Vagina (tissue), 2 donors: ENCODE measurements at regions not wholly inside any gene's neighbourhood (a gene's known extent, or its start where the extent isn't known, plus 50 kb on each side); places are given as distances from the start of the nearest gene placed in this dataset.

Experiments
- DNase-seq, 2 donors: peaks; one replicate each; pipeline ENCODE4 v3.0.0-alpha.2; 2017; ENCODE audit errors: extremely low spot score in 2 of 2
- H3K27ac ChIP-seq: fragments of 200-600 bp; sonication (generic); one replicate; pipeline ENCODE4 v1.5.1; 2019
- H3K27me3 ChIP-seq: fragments of 200-600 bp; sonication (generic); one replicate; pipeline ENCODE4 v1.5.1; 2019
- H3K36me3 ChIP-seq, 2 donors: fragments of 200-600 bp; sonication (generic); one replicate each; pipeline ENCODE4 v1.5.1; 2017 to 2019
- H3K4me1 ChIP-seq: fragments of 200-600 bp; sonication (generic); one replicate; pipeline ENCODE4 v1.5.1; 2019
- H3K4me3 ChIP-seq, 2 donors: fragments of 200-600 bp; sonication (generic); 1 replicate in 1 of 2; 2 replicates in 1 of 2; pipeline ENCODE4 v1.5.1; 2016 to 2019
- H3K9me3 ChIP-seq: fragments of 200-600 bp; sonication (generic); one replicate; pipeline ENCODE4 v1.5.1; 2019
- POLR2A ChIP-seq, 2 donors: fragments of 450-650 bp; IDR thresholded peaks; one replicate each; pipeline ENCODE4 v1.6.1; 2017; ENCODE audit warnings: antibody characterized with exemption in 2 of 2, mild to moderate bottlenecking in 2 of 2, moderate library complexity in 2 of 2
- POLR2AphosphoS5 ChIP-seq, 2 donors: sonication (generic); formaldehyde crosslinking; IDR thresholded peaks; one replicate each; pipeline ENCODE4 v1.9.0; 2017; ENCODE audit warnings: antibody characterized with exemption in 2 of 2, mild to moderate bottlenecking in 2 of 2, low read depth in 1 of 2; ENCODE audit not compliant: insufficient read depth in 1 of 2
- intact Hi-C: fragments of 100-400 bp; cut with DNase I; formaldehyde crosslinking; loops from one replicate; pipeline ENCODE4 v1.15.1; 2023
- TF ChIP-seq, protein P1 (sequence below), 3 experiments: fragments of 450-650 bp in 2 of 3; fragments of 200-600 bp in 1 of 3; sonication (generic) in 1 of 3; IDR thresholded peaks; one replicate each; pipeline ENCODE4 v1.5.1; 2017 to 2019; ENCODE audit warnings: antibody characterized with exemption in 3 of 3, mild to moderate bottlenecking in 2 of 3, moderate library complexity in 2 of 3

- TF ChIP-seq, protein P1, sequence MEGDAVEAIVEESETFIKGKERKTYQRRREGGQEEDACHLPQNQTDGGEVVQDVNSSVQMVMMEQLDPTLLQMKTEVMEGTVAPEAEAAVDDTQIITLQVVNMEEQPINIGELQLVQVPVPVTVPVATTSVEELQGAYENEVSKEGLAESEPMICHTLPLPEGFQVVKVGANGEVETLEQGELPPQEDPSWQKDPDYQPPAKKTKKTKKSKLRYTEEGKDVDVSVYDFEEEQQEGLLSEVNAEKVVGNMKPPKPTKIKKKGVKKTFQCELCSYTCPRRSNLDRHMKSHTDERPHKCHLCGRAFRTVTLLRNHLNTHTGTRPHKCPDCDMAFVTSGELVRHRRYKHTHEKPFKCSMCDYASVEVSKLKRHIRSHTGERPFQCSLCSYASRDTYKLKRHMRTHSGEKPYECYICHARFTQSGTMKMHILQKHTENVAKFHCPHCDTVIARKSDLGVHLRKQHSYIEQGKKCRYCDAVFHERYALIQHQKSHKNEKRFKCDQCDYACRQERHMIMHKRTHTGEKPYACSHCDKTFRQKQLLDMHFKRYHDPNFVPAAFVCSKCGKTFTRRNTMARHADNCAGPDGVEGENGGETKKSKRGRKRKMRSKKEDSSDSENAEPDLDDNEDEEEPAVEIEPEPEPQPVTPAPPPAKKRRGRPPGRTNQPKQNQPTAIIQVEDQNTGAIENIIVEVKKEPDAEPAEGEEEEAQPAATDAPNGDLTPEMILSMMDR (IDR thresholded peaks at IDR 0.05) = no peak
- TF ChIP-seq POLR2A (IDR thresholded peaks at IDR 0.05) = no peak
- no peak for TF ChIP-seq POLR2AphosphoS5 (IDR thresholded peaks at IDR 0.05; ENCODE audit: insufficient read depth in 1 of 2, low read depth in 1 of 2)
- Histone ChIP-seq H3K27me3 (no peaks in the 10 kb centered on the region), H3K36me3 (no peaks in the 10 kb centered on the region), H3K9me3 (no peaks in the 10 kb centered on the region), H3K27ac (no peak overlapping the region), H3K4me1 (peaks cover 5% of the 10 kb centered on the region), H3K4me3 (no peak overlapping the region)
- intact Hi-C loops = no loop called here
- no peak for DNase-seq
Measured at GRCh38 chr1:11380500-11380899, 98.5 kb upstream of the DISP3 start.

- Histone ChIP-seq H3K4me1 (peaks cover 5% of the 10 kb centered on the region), H3K27ac (no peak overlapping the region), H3K4me3 (no peak overlapping the region), H3K27me3 (no peaks in the 10 kb centered on the region), H3K36me3 (no peaks in the 10 kb centered on the region), H3K9me3 (no peaks in the 10 kb centered on the region)
- TF ChIP-seq, protein P1 (IDR thresholded peaks at IDR 0.05) = no peak
- TF ChIP-seq POLR2A (IDR thresholded peaks at IDR 0.05) = no peak
- TF ChIP-seq POLR2AphosphoS5 (IDR thresholded peaks at IDR 0.05; ENCODE audit: insufficient read depth in 1 of 2, low read depth in 1 of 2) = no peak
- intact Hi-C loops = no loop called here
- no peak for DNase-seq
Measured at GRCh38 chr1:11383553-11384169, 95.3 kb upstream of the DISP3 start.

- Histone ChIP-seq H3K27me3 (no peaks in the 10 kb centered on the region), H3K36me3 (no peaks in the 10 kb centered on the region), H3K9me3 (no peaks in the 10 kb centered on the region)
Measured at GRCh38 chr1:11384170-11384554, 94.8 kb upstream of the DISP3 start.

DNA sequence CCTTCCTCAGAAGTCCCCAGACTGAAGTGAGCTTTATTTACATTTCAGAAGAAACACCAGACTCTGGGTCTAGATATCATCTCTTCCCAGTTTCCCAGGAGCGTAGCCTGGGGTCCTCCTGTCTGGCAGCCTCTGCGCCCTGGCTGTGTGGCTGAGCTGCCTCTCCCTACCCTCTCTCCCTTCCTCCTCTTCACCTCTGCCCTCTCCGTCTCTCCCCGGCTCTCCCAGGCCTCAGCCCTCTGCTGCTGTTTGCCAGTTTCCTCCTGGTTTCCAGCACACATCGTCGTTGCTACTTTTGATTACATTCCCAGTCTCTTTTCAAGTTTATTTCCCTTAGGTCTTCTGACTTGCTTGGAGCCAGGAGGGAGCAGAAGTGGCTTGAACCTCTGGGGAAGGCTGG is 91.1 kb upstream of the DISP3 start:
- no peak overlapping the region for H3K4me3 ChIP-seq
- TF ChIP-seq, protein P1 (IDR thresholded peaks at IDR 0.05) = no peak
- H3K4me1 ChIP-seq = peaks cover 5% of the 10 kb centered on the region
- H3K36me3 ChIP-seq = no peaks in the 10 kb centered on the region
- H3K9me3 ChIP-seq = no peaks in the 10 kb centered on the region
- intact Hi-C loops = no loop called here
- H3K27me3 ChIP-seq = no peaks in the 10 kb centered on the region
- H3K27ac ChIP-seq = no peak overlapping the region
- no peak for DNase-seq

More at GRCh38 chr1:11384170-11384554, 94.8 kb upstream of the DISP3 start:
- H3K27ac ChIP-seq = no peak overlapping the region
- DNase-seq = no peak
- intact Hi-C loops = no loop called here
- no peak overlapping the region for H3K4me3 ChIP-seq
- TF ChIP-seq, protein P1 (IDR thresholded peaks at IDR 0.05) = no peak
- TF ChIP-seq POLR2AphosphoS5 (IDR thresholded peaks at IDR 0.05; ENCODE audit: insufficient read depth in 1 of 2, low read depth in 1 of 2) = no peak
- peaks cover 5% of the 10 kb centered on the region for H3K4me1 ChIP-seq

GRCh38 chr1:11388617-11389016 is 90.3 kb upstream of the DISP3 start:
- Histone ChIP-seq H3K27ac (no peak overlapping the region), H3K4me3 (no peak overlapping the region), H3K9me3 (no peaks in the 10 kb centered on the region), H3K4me1 (peaks cover 4% of the 10 kb centered on the region), H3K36me3 (no peaks in the 10 kb centered on the region), H3K27me3 (no peaks in the 10 kb centered on the region)
- DNase-seq = no peak
- intact Hi-C loops = no loop called here
- TF ChIP-seq POLR2AphosphoS5 (IDR thresholded peaks at IDR 0.05; ENCODE audit: insufficient read depth in 1 of 2, low read depth in 1 of 2) = no peak
